CD4-positive, alpha-beta T cell (primary cell): ENCODE measurements at regions not wholly inside any gene's neighbourhood (a gene's known extent, or its start where the extent isn't known, plus 50 kb on each side); places are given as distances from the start of the nearest gene placed in this dataset.

Experiments used
- ATAC-seq: fragments of 200-7000 bp; cut with Tn5 transposase; one replicate; pipeline ENCODE4 v1.10.0; 2022; ENCODE audit warnings: mild to moderate bottlenecking; ENCODE audit not compliant: poor library complexity
- CTCF ChIA-PET: fragments of 350-600 bp; sonication (Branson Sonifier 250); formaldehyde crosslinking; loops from one replicate; lab custom pipeline; 2021; ENCODE audit warnings: antibody characterized with exemption, inconsistent platforms; lab: Charles Lee
- POLR2A ChIA-PET: fragments of 350-600 bp; sonication (Branson Sonifier 250); formaldehyde crosslinking; loops from one replicate; lab custom pipeline; 2021; ENCODE audit warnings: antibody characterized with exemption, inconsistent platforms; lab: Charles Lee
- DNase-seq, 14 experiments: peaks; one replicate each; pipeline ENCODE4 v3.0.0-alpha.2; 2013 to 2020; ENCODE audit warnings: mixed read lengths in 2 of 14
- H3K27ac ChIP-seq, 2 donors: one replicate each; pipeline versions ENCODE4 v1.5.1 to v1.7.0; 2013; ENCODE audit warnings: low read length in 2 of 2, low read depth in 1 of 2, mild to moderate bottlenecking in 1 of 2
- H3K27me3 ChIP-seq, 2 experiments: 1 replicate in 1 of 2; 2 replicates in 1 of 2; pipeline versions ENCODE4 v1.6.1 to v1.7.0; 2013; ENCODE audit warnings: low read length in 2 of 2, control low read depth in 1 of 2, mild to moderate bottlenecking in 1 of 2, moderate library complexity in 1 of 2; ENCODE audit not compliant: insufficient read depth in 2 of 2, control insufficient read depth in 1 of 2
- H3K36me3 ChIP-seq: one replicate; pipeline ENCODE4 v1.6.1; 2013; ENCODE audit warnings: low read length, control low read depth; ENCODE audit not compliant: insufficient read depth
- H3K4me1 ChIP-seq: one replicate; pipeline ENCODE4 v1.6.1; 2013; ENCODE audit warnings: low read length, control low read depth; ENCODE audit not compliant: insufficient read depth
- H3K4me3 ChIP-seq: one replicate; pipeline ENCODE4 v1.5.1; 2013; ENCODE audit warnings: mild to moderate bottlenecking, low read length, moderate library complexity
- H3K9me3 ChIP-seq, 2 experiments: 1 replicate in 1 of 2; 2 replicates in 1 of 2; pipeline versions ENCODE4 v1.6.1 to v1.7.0; 2013; ENCODE audit warnings: low read length in 2 of 2, mild to moderate bottlenecking in 2 of 2, control low read depth in 1 of 2, moderate library complexity in 1 of 2; ENCODE audit not compliant: control insufficient read depth in 1 of 2, insufficient read depth in 1 of 2
- H3K27ac Mint-ChIP-seq: one replicate; pipeline ENCODE4 v1.8.0; 2020; ENCODE audit warnings: mixed read lengths
- H3K27me3 Mint-ChIP-seq: one replicate; pipeline ENCODE4 v1.8.0; 2021; ENCODE audit warnings: mixed read lengths
- H3K36me3 Mint-ChIP-seq: one replicate; pipeline ENCODE4 v1.8.0; 2021; ENCODE audit warnings: low read depth, mixed read lengths
- H3K4me1 Mint-ChIP-seq: one replicate; pipeline ENCODE4 v1.8.0; 2021; ENCODE audit warnings: low read depth, mixed read lengths
- H3K4me3 Mint-ChIP-seq: one replicate; pipeline ENCODE4 v1.8.0; 2020; ENCODE audit warnings: mild to moderate bottlenecking, mixed read lengths
- H3K9me3 Mint-ChIP-seq: one replicate; pipeline ENCODE4 v1.8.0; 2020; ENCODE audit warnings: mixed read lengths
- CTCF ChIP-seq: fragments of 200-600 bp; IDR thresholded peaks from one replicate; pipeline ENCODE4 v1.8.0; 2022; ENCODE audit warnings: antibody characterized with exemption, mild to moderate bottlenecking
- intact Hi-C, 2 experiments: fragments of 100-400 bp; cut with DNase I in 1 of 2; cut with micrococcal nuclease in 1 of 2; formaldehyde crosslinking; loops; one replicate each; pipeline versions ENCODE4 v1.15.1 to v1.9.0; 2023 to 2025; cut with DNase I, micrococcal nuclease

GRCh38 chr22:26751217-26751616, 93.8 kb downstream of the MIAT start:
- Histone ChIP-seq H3K36me3 (peaks cover 7% of the 10 kb centered on the region), H3K9me3 (peaks cover 0 to 12% of the 10 kb centered on the region in 2 experiments), H3K4me3 (no peak overlapping the region), H3K27ac (no peak overlapping the region), H3K4me1 (no peaks in the 10 kb centered on the region), H3K27me3 (no peaks in the 10 kb centered on the region)
- intact Hi-C loops = loop anchor here in 1 of 2 experiments (10.0 kb wide), 1 partner anchor 1054 kb away; the partner anchor contains the start of gene MN1
- Mint-ChIP-seq H3K36me3 (peaks cover 47% of the 10 kb centered on the region), H3K4me3 (no peak overlapping the region), H3K27me3 (no peaks in the 10 kb centered on the region), H3K27ac (no peak overlapping the region), H3K9me3 (no peaks in the 10 kb centered on the region), H3K4me1 (peaks cover 16% of the 10 kb centered on the region)
- CTCF ChIA-PET = no interaction called here
- no peak for TF ChIP-seq CTCF
- ATAC-seq = no peak
- POLR2A ChIA-PET = no interaction called here
- DNase-seq = no peak

GRCh38 chr22:26753125-26753862, 95.9 kb downstream of the MIAT start:
- H3K4me1 ChIP-seq = no peaks in the 10 kb centered on the region
- no peak overlapping the region for H3K27ac ChIP-seq
- no peak overlapping the region for H3K4me3 ChIP-seq
- no peaks in the 10 kb centered on the region for H3K27me3 ChIP-seq
- Mint-ChIP-seq H3K4me3 (no peak overlapping the region), H3K27me3 (no peaks in the 10 kb centered on the region), H3K4me1 (peaks cover 12% of the 10 kb centered on the region), H3K27ac (no peak overlapping the region), H3K36me3 (peaks cover 46% of the 10 kb centered on the region), H3K9me3 (no peaks in the 10 kb centered on the region)
- POLR2A ChIA-PET = no interaction called here
- peaks cover 0 to 21% of the 10 kb centered on the region in 2 experiments for H3K9me3 ChIP-seq
- DNase-seq (no peak), ATAC-seq (no peak)
- TF ChIP-seq CTCF = no peak
- intact Hi-C loops = loop anchor here in 1 of 2 experiments (10.0 kb wide), 1 partner anchor 1052 kb away; the partner anchor contains the start of gene MN1
- peaks cover 10% of the 10 kb centered on the region for H3K36me3 ChIP-seq
- CTCF ChIA-PET = no interaction called here

- ATAC-seq (peak; percentile 54), DNase-seq (peak in 10 of 14 experiments; percentile 5 to 67 (median 30))
- peaks cover 38% of the 10 kb centered on the region for H3K36me3 Mint-ChIP-seq
- Histone ChIP-seq H3K4me1 (no peaks in the 10 kb centered on the region), H3K27me3 (no peaks in the 10 kb centered on the region), H3K9me3 (peaks cover 0 to 16% of the 10 kb centered on the region in 2 experiments), H3K27ac (no peak overlapping the region), H3K4me3 (no peak overlapping the region), H3K36me3 (peaks cover 10% of the 10 kb centered on the region)
- intact Hi-C loops = loop anchor here (2.0 to 10.0 kb wide), 2 partner anchors 78 to 1048 kb away; partner anchors contain the start of gene MN1 (in 1 of the 2)
- ChIA-PET CTCF (interaction anchor here (1.1 kb wide), 2 partner anchors 10 to 18 kb away, joined by 3 to 4 read pairs; no protein-coding TSS in a partner anchor), POLR2A (no interaction called here)
- no peaks in the 10 kb centered on the region for H3K27me3 Mint-ChIP-seq
- no peak overlapping the region for H3K4me3 Mint-ChIP-seq
- H3K4me1 Mint-ChIP-seq = peaks cover 18% of the 10 kb centered on the region
- no peak overlapping the region for H3K27ac Mint-ChIP-seq
- H3K9me3 Mint-ChIP-seq = no peaks in the 10 kb centered on the region
- TF ChIP-seq CTCF = peak; percentile 60
Observed at GRCh38 chr22:26756675-26757293, 99.4 kb downstream of the MIAT start.
